ENCODE measurements at regions not wholly inside any gene's neighbourhood (a gene's known extent, or its start where the extent isn't known, plus 50 kb on each side); places are given as distances from the start of the nearest gene placed in this dataset.

GRCh38 chr7:84281518-84281917 is 86.9 kb upstream of the SEMA3A start:
- TF ChIP-seq CTCF (IDR thresholded peaks at IDR 0.05) (no peak), POLR2A (IDR thresholded peaks at IDR 0.05) (no peak)
